ENCODE measurements at regions not wholly inside any gene's neighbourhood (a gene's known extent, or its start where the extent isn't known, plus 50 kb on each side); places are given as distances from the start of the nearest gene placed in this dataset.
A peak's percentile ranks its signal among the peaks of the same experiment; 100 is the strongest.

GRCh38 chr6:11439017-11439420 is 98.5 kb upstream of the TMEM170B start:
- no peak for DNase-seq (ENCODE audit: low spot score)
- no peaks in the 10 kb centered on the region for H3K9me3 ChIP-seq
- peak overlapping the region; percentile 39 to 44 for H3K27ac ChIP-seq
- H3K4me3 ChIP-seq = no peak overlapping the region
- H3K4me1 ChIP-seq = peaks cover 0 to 15% of the 10 kb centered on the region in 2 donors
- H3K36me3 ChIP-seq = no peaks in the 10 kb centered on the region
- H3K27me3 ChIP-seq = no peaks in the 10 kb centered on the region
- TF ChIP-seq CTCF (IDR thresholded peaks at IDR 0.05) = no peak

- H3K4me3 ChIP-seq = no peak overlapping the region
- no peaks in the 10 kb centered on the region for H3K9me3 ChIP-seq
- H3K4me1 ChIP-seq = peaks cover 0 to 26% of the 10 kb centered on the region in 2 donors
- DNase-seq (ENCODE audit: low spot score) = no peak
- no peak for TF ChIP-seq CTCF (IDR thresholded peaks at IDR 0.05)
- peak overlapping the region; percentile 39 to 44 for H3K27ac ChIP-seq
- H3K36me3 ChIP-seq = no peaks in the 10 kb centered on the region
- H3K27me3 ChIP-seq = no peaks in the 10 kb centered on the region
Observed at GRCh38 chr6:11437824-11438459, 99.6 kb upstream of the TMEM170B start.

- Histone ChIP-seq H3K4me1 (peaks cover 0 to 31% of the 10 kb centered on the region in 2 donors), H3K36me3 (no peaks in the 10 kb centered on the region), H3K27ac (no peak overlapping the region), H3K9me3 (no peaks in the 10 kb centered on the region), H3K27me3 (no peaks in the 10 kb centered on the region), H3K4me3 (no peak overlapping the region)
- DNase-seq (ENCODE audit: low spot score) = no peak
- no peak for TF ChIP-seq CTCF (IDR thresholded peaks at IDR 0.05)
Observed at GRCh38 chr6:11436508-11437096, 100.9 kb upstream of the TMEM170B start.

GRCh38 chr6:11434565-11435326 is 102.8 kb upstream of the TMEM170B start:
- Histone ChIP-seq H3K27me3 (no peaks in the 10 kb centered on the region), H3K4me1 (peaks cover 0 to 31% of the 10 kb centered on the region in 2 donors), H3K27ac (peak overlapping the region in 1 of 2 donors; percentile 61), H3K9me3 (no peaks in the 10 kb centered on the region), H3K36me3 (no peaks in the 10 kb centered on the region), H3K4me3 (no peak overlapping the region)
- no peak for TF ChIP-seq CTCF (IDR thresholded peaks at IDR 0.05)
- no peak for DNase-seq (ENCODE audit: low spot score)

- DNase-seq (ENCODE audit: low spot score) = no peak
- Histone ChIP-seq H3K4me1 (peaks cover 0 to 32% of the 10 kb centered on the region in 2 donors), H3K36me3 (no peaks in the 10 kb centered on the region), H3K27ac (peak overlapping the region; percentile 57 to 61), H3K9me3 (no peaks in the 10 kb centered on the region), H3K4me3 (no peak overlapping the region), H3K27me3 (no peaks in the 10 kb centered on the region)
- TF ChIP-seq CTCF (IDR thresholded peaks at IDR 0.05) = no peak
Observed at GRCh38 chr6:11433860-11434259, 103.7 kb upstream of the TMEM170B start.

Measured in right atrium auricular region (tissue), 2 donors.